ENCODE measurements at regions not wholly inside any gene's neighbourhood (a gene's known extent, or its start where the extent isn't known, plus 50 kb on each side); places are given as distances from the start of the nearest gene placed in this dataset.

DNA sequence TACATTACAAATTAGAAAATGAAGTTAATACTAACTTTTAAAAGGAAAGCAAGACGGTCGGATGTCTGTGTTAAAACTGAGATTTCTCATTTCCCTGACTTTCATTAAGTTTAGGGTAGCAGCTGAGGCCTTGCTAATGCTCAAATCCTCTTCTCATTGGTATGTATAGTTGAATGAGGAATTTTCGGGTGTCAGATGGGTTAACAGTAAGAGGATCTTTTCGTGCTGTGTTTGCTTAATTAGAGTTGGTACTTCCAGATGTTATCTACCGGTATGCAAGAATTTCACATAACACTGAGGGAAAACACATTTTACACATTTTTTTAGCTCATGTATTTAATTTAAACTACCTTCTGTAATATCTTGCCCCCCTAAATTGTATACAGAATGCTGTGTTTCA, 168.2 kb upstream of the CTNND2 start:
- DNase-seq (ENCODE audit: extremely low spot score) = no peak
- Histone ChIP-seq H3K36me3 (no peaks in the 10 kb centered on the region), H3K27me3 (no peaks in the 10 kb centered on the region), H3K9me3 (no peaks in the 10 kb centered on the region), H3K27ac (replicated peaks in 1 of 4) (no peak overlapping the region), H3K4me3 (no peak overlapping the region), H3K4me1 (no peaks in the 10 kb centered on the region)
- TF ChIP-seq POLR2A (IDR thresholded peaks at IDR 0.05; ENCODE audit: low read depth) (no peak), EP300 (IDR thresholded peaks at IDR 0.05) (no peak), POLR2AphosphoS5 (IDR thresholded peaks at IDR 0.05) (no peak)
- TF ChIP-seq, protein P1, sequence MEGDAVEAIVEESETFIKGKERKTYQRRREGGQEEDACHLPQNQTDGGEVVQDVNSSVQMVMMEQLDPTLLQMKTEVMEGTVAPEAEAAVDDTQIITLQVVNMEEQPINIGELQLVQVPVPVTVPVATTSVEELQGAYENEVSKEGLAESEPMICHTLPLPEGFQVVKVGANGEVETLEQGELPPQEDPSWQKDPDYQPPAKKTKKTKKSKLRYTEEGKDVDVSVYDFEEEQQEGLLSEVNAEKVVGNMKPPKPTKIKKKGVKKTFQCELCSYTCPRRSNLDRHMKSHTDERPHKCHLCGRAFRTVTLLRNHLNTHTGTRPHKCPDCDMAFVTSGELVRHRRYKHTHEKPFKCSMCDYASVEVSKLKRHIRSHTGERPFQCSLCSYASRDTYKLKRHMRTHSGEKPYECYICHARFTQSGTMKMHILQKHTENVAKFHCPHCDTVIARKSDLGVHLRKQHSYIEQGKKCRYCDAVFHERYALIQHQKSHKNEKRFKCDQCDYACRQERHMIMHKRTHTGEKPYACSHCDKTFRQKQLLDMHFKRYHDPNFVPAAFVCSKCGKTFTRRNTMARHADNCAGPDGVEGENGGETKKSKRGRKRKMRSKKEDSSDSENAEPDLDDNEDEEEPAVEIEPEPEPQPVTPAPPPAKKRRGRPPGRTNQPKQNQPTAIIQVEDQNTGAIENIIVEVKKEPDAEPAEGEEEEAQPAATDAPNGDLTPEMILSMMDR (IDR thresholded peaks at IDR 0.05) = no peak
- intact Hi-C loops (cut with DNase I) = no loop called here
- WGBS = 58% methylated on average over 5 of the region's 5 CpGs

DNA sequence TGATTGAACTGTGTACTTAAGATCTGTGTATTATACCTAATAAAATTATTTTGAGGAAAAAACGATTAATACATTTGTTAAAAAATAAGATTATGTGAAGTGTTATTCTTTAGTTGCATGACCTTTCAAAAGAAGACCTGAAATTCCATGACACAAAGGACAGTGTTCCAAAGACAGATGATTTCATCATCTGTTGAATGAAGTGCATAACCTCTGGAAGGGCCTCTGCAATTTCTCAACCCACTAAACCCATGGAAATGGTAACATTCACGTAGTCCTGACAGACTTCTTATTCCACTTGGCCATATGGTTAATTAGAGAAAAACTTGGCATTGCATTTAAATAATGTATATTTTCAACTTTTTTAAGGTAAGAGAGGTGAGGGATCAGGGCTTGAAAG, 167.2 kb upstream of the CTNND2 start:
- H3K36me3 ChIP-seq = no peaks in the 10 kb centered on the region
- H3K27me3 ChIP-seq = no peaks in the 10 kb centered on the region
- H3K9me3 ChIP-seq = no peaks in the 10 kb centered on the region
- TF ChIP-seq EP300 (IDR thresholded peaks at IDR 0.05) = no peak
- no peak for TF ChIP-seq POLR2AphosphoS5 (IDR thresholded peaks at IDR 0.05)
- no peak for TF ChIP-seq POLR2A (IDR thresholded peaks at IDR 0.05; ENCODE audit: low read depth)
- TF ChIP-seq, protein P1 (IDR thresholded peaks at IDR 0.05) = no peak
- no peaks in the 10 kb centered on the region for H3K4me1 ChIP-seq
- 64% methylated on average over 2 of the region's 2 CpGs for WGBS
- no peak for DNase-seq (ENCODE audit: extremely low spot score)
- no peak overlapping the region for H3K27ac ChIP-seq (replicated peaks in 1 of 4)
- intact Hi-C loops (cut with DNase I) = no loop called here
- no peak overlapping the region for H3K4me3 ChIP-seq

DNA sequence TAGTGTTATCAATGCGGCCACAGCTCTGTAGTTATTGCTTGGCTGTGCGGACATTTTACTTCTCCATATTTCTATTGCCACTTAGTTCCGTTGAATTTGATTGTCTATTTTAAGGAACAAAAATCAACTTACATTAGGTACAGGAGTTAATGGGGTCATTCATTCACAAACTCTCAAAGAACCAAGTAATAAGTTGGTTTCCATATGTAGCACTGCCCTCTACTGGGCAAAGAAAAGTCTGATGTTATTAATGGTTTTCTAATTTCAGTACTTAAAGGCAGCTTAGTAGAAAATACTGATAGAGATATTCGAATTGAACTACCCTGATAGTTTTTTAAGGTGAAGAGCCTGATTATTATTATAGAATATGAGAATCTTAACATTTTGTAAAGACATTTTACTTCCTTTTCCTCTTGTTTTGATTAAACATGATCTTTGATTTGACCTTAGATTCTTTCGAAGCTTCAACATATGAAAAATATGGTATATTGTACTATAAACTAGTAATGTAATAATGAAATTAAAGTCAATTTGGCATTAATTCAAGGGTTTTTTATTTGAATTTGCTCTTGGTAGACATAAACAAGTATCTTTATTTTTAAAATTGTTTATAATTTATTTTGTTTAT, 119.5 kb upstream of the CTNND2 start:
- Histone ChIP-seq H3K4me1 (no peaks in the 10 kb centered on the region), H3K27me3 (no peaks in the 10 kb centered on the region), H3K27ac (replicated peaks in 1 of 4) (no peak overlapping the region), H3K9me3 (no peaks in the 10 kb centered on the region), H3K4me3 (no peak overlapping the region), H3K36me3 (no peaks in the 10 kb centered on the region)
- intact Hi-C loops (cut with DNase I) = no loop called here
- 44% methylated on average over 5 of the region's 5 CpGs for whole genome bisulfite sequencing
- TF ChIP-seq POLR2A (IDR thresholded peaks at IDR 0.05; ENCODE audit: low read depth) = no peak
- TF ChIP-seq, protein P1 (IDR thresholded peaks at IDR 0.05) = peak in 2 of 3 experiments; percentile 42 to 46
- DNase-seq (ENCODE audit: extremely low spot score) = no peak

- intact Hi-C loops (cut with DNase I) = no loop called here
Observed at GRCh38 chr5:12022444-12022843, 118.2 kb upstream of the CTNND2 start.

More at GRCh38 chr5:12022444-12022843, 118.2 kb upstream of the CTNND2 start:
- no peaks in the 10 kb centered on the region for H3K4me1 ChIP-seq
- no peak overlapping the region for H3K4me3 ChIP-seq
- H3K36me3 ChIP-seq = no peaks in the 10 kb centered on the region
- TF ChIP-seq POLR2A (IDR thresholded peaks at IDR 0.05; ENCODE audit: low read depth) (no peak), EP300 (IDR thresholded peaks at IDR 0.05) (no peak), POLR2AphosphoS5 (IDR thresholded peaks at IDR 0.05) (no peak)
- TF ChIP-seq, protein P1 (IDR thresholded peaks at IDR 0.05) = no peak
- DNase-seq (ENCODE audit: extremely low spot score) = no peak
- 79% methylated on average over 3 of the region's 3 CpGs for WGBS
- H3K9me3 ChIP-seq = no peaks in the 10 kb centered on the region
- H3K27me3 ChIP-seq = no peaks in the 10 kb centered on the region
- no peak overlapping the region for H3K27ac ChIP-seq (replicated peaks in 1 of 4)

All from esophagus muscularis mucosa (tissue), 4 donors.